Keratinocyte (primary cell): ENCODE measurements at regions not wholly inside any gene's neighbourhood (a gene's known extent, or its start where the extent isn't known, plus 50 kb on each side); places are given as distances from the start of the nearest gene placed in this dataset.

ENCODE experiments used
- CTCF ChIP-seq, 3 experiments: IDR thresholded peaks in 1 of 3; conservative IDR thresholded peaks in 1 of 3; optimal IDR thresholded peaks in 1 of 3; 2 replicates in 2 of 3; 3 replicates in 1 of 3; pipeline versions ENCODE3 to v1.5.1; 2011; ENCODE audit warnings: low read length in 3 of 3, mild to moderate bottlenecking in 3 of 3, moderate library complexity in 2 of 3, control low read depth in 1 of 3, inconsistent platforms in 1 of 3; ENCODE audit not compliant: insufficient read depth in 2 of 3; ENCODE audit errors: extremely low read depth in 1 of 3
- EZH2 ChIP-seq: IDR thresholded peaks from one replicate; pipeline ENCODE4 v1.6.1; 2012; ENCODE audit warnings: inconsistent platforms, mild to moderate bottlenecking, low read length, moderate library complexity

- TF ChIP-seq CTCF (optimal IDR thresholded peaks at IDR 0.05 in 1 of 3, IDR thresholded peaks at IDR 0.05 in 1 of 3, conservative IDR thresholded peaks at IDR 0.05 in 1 of 3; ENCODE audit: extremely low read depth in 1 of 3, insufficient read depth in 2 of 3, low read length in 3 of 3) (no peak), EZH2 (no peak)
Measured at GRCh38 chr15:39230205-39230907, 350.5 kb upstream of the THBS1 start.
